ENCODE measurements at regions not wholly inside any gene's neighbourhood (a gene's known extent, or its start where the extent isn't known, plus 50 kb on each side); places are given as distances from the start of the nearest gene placed in this dataset.

DNA sequence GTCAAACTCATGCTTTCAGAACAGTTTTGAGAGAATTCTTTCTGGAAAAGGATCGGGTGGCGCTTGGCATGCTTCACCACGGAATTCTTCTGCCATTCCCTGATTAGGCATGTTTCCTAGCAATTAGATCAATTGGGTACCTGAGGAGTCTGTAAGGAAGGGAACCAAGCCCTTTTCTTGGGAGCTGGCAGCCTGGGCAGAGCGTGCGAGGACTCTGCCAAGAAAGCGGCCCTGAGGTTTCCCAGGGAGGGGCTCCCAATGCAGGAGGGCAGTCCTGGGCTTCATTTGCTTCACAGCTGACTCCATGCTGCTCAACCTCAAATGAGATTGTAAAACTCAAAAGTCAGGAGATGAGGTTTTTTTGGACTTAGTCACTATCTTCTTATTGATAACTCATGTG lies 60.3 kb downstream of the MYCN start:
- TF ChIP-seq, protein P1, sequence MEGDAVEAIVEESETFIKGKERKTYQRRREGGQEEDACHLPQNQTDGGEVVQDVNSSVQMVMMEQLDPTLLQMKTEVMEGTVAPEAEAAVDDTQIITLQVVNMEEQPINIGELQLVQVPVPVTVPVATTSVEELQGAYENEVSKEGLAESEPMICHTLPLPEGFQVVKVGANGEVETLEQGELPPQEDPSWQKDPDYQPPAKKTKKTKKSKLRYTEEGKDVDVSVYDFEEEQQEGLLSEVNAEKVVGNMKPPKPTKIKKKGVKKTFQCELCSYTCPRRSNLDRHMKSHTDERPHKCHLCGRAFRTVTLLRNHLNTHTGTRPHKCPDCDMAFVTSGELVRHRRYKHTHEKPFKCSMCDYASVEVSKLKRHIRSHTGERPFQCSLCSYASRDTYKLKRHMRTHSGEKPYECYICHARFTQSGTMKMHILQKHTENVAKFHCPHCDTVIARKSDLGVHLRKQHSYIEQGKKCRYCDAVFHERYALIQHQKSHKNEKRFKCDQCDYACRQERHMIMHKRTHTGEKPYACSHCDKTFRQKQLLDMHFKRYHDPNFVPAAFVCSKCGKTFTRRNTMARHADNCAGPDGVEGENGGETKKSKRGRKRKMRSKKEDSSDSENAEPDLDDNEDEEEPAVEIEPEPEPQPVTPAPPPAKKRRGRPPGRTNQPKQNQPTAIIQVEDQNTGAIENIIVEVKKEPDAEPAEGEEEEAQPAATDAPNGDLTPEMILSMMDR (IDR thresholded peaks at IDR 0.05 in 8 of 11, conservative IDR thresholded peaks at IDR 0.05 in 3 of 11) = no peak
- TF ChIP-seq POLR2AphosphoS5 (IDR thresholded peaks at IDR 0.05) (no peak), POLR2A (IDR thresholded peaks at IDR 0.05) (no peak)
- no peaks in the 10 kb centered on the region for H3K36me3 ChIP-seq

DNA sequence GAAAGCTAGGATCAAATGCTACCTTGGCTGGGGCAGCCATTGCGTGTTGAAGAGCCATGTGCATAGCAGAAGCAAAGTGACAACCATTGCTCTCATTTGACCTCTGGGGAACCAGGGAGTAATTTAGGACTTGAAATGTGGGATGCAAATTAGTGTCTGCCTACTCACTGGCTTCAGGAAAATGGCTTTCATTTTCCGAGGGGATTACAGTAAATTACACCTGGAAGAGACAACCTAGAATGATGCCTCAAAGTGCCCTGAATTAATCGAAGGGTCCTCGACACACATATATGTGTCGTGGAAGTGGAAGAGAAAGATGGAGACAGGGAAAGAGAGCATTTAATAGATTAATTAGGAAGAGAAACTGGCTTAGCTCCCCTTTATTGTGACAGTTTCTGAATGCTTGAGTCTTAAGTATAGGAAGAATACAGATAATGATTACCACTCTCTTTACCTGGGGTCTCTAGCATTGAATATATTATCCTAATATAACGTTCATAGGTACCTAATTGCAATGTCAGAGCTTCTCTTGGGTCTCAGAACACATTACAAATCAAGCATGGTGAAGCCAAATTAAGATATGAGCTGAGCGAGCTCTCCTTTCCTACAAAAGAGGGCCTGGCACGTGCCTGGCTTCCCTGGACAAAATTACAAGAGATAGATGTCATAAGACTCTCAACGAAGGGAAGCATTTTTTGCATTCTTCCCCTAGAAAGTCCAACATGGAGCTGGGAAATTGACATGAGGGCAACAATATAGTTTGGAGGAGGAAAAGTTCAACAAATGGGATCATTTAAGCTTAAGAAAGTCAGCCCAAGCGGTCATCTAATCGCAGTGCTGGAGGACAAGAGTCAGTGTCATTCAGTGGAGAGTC lies 59.5 kb downstream of the MYCN start:
- Histone ChIP-seq H3K4me3 (no peak overlapping the region), H3K4me1 (no peaks in the 10 kb centered on the region), H3K36me3 (no peaks in the 10 kb centered on the region), H3K27ac (no peak overlapping the region), H3K27me3 (replicated peaks in 1 of 7) (no peaks in the 10 kb centered on the region), H3K9me3 (no peaks in the 10 kb centered on the region)
- DNase-seq = no peak
- 78 to 90% (median 81%) methylated on average over 11 of the region's 11 CpGs for WGBS, 5 donors
- TF ChIP-seq, protein P1 (IDR thresholded peaks at IDR 0.05 in 8 of 11, conservative IDR thresholded peaks at IDR 0.05 in 3 of 11) = no peak
- no peak for TF ChIP-seq POLR2AphosphoS5 (IDR thresholded peaks at IDR 0.05)
- no peak for TF ChIP-seq POLR2A (IDR thresholded peaks at IDR 0.05)
- intact Hi-C loops (cut with DNase I; ENCODE audit: low total_unique reads) = no loop called here

More for the DNA sequence above, 60.3 kb downstream of the MYCN start:
- no peaks in the 10 kb centered on the region for H3K4me1 ChIP-seq
- no peak for DNase-seq
- 77 to 88% (median 83%) methylated on average over 6 of the region's 6 CpGs for WGBS, 5 donors
- intact Hi-C loops (cut with DNase I; ENCODE audit: low total_unique reads) = no loop called here
- no peaks in the 10 kb centered on the region for H3K27me3 ChIP-seq (replicated peaks in 1 of 7)
- no peaks in the 10 kb centered on the region for H3K9me3 ChIP-seq
- H3K4me3 ChIP-seq = no peak overlapping the region
- H3K27ac ChIP-seq = no peak overlapping the region

DNA sequence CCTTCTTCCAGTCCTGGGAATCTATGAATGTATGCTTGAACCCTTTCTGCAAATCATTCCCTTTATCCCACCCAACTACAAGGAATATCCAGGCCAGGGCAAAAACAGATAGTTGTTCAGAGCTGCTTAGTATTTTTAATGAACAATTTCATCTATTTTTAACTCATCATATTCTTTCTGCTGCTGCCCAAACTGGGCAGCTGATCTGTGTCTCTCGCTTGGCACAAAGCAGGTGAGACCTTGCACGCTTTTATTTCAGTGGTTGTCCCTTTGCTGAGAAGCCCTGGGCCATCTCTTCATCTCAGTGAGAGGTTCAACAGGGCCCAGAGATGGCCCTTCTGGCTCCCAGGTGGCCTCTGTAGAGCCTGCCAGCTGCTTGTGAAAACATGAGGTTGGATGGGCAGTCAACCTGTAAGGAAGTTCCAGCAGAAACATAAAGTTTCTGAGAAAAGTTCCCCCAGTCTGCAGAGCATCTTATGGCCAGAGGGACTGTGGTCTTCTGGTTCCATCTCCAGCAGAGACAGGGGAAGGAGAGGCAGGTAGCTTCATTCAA lies 57.5 kb downstream of the MYCN start:
- TF ChIP-seq POLR2AphosphoS5 (IDR thresholded peaks at IDR 0.05) (no peak), POLR2A (IDR thresholded peaks at IDR 0.05) (no peak)
- TF ChIP-seq, protein P1 (IDR thresholded peaks at IDR 0.05 in 8 of 11, conservative IDR thresholded peaks at IDR 0.05 in 3 of 11) = no peak
- DNase-seq = no peak
- Histone ChIP-seq H3K36me3 (no peaks in the 10 kb centered on the region), H3K4me1 (no peaks in the 10 kb centered on the region), H3K9me3 (no peaks in the 10 kb centered on the region), H3K4me3 (no peak overlapping the region), H3K27me3 (replicated peaks in 1 of 7) (no peaks in the 10 kb centered on the region), H3K27ac (no peak overlapping the region)
- intact Hi-C loops (cut with DNase I; ENCODE audit: low total_unique reads) = no loop called here
- 82 to 96% (median 92%) methylated on average over 2 of the region's 2 CpGs for WGBS, 5 donors
